Embryonic facial prominence (tissue), 1 donor: ENCODE measurements at regions not wholly inside any gene's neighbourhood (a gene's known extent, or its start where the extent isn't known, plus 50 kb on each side); places are given as distances from the start of the nearest gene placed in this dataset.

Experiments used
- DNase-seq: peaks from one replicate; pipeline ENCODE4 v3.0.0-alpha.2; 2016; ENCODE audit errors: extremely low spot score

DNA sequence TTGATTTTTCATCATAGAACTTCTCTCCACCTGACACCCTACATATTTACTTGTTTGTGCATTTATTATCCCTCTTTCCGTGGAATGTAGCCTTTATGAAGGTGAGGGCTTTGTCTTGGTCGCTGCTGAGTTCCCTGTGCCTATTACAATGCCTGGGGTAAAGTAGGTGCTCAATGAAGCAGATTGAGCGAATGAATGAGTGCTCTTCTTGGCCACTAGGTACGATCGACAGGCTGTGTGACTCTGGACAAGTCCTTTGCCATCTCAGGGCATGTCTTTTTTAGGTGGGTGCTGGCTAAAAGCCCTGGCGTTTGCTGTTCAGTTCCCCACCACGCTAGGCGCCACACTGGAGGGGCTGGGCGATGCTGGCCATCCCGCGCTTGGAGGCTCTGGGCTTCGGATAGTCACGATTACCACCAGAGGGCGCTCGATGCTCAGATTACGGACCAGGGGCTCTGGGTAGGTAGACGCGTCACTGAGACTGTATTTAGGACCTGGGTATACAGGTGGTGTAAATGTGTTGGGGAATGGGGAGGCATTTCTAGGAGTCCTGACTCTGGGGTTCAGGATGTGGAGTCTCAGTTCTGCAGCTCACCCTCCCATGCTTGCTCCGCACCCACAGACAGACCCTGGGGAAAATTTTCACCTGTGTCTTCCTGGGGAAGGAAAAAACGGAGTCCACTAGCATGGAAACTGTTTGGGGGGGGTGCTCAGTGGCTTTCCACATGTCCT, 71.0 kb upstream of the CSF3R start:
- DNase-seq: no peak

DNA sequence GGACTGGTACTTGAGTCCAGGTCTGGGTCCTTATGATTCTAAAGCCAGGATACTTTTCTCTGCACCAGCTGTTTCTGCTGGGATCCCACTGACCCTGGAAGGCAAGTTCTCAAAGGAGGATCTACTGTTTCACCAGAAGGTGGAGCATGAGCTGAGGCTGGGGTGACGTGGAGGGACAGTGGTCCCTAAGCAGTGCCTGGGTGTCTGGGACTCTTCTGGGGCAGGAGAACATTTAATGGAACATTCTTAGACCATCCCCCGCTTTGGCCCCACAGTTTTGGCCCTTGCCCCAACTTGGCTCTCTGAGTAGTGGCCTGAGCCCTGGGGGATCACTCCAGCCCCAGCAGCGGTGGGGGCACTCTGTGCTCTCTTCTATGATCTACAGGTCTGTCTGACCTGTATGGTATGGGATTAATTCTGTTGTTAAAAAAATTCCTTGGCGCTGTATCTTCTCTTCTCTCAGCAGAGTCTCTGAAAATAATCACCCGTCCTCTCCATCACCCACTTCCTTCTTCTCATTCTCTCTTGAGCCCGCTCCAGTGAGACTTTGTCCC, 60.3 kb upstream of the CSF3R start:
- no peak for DNase-seq

DNA sequence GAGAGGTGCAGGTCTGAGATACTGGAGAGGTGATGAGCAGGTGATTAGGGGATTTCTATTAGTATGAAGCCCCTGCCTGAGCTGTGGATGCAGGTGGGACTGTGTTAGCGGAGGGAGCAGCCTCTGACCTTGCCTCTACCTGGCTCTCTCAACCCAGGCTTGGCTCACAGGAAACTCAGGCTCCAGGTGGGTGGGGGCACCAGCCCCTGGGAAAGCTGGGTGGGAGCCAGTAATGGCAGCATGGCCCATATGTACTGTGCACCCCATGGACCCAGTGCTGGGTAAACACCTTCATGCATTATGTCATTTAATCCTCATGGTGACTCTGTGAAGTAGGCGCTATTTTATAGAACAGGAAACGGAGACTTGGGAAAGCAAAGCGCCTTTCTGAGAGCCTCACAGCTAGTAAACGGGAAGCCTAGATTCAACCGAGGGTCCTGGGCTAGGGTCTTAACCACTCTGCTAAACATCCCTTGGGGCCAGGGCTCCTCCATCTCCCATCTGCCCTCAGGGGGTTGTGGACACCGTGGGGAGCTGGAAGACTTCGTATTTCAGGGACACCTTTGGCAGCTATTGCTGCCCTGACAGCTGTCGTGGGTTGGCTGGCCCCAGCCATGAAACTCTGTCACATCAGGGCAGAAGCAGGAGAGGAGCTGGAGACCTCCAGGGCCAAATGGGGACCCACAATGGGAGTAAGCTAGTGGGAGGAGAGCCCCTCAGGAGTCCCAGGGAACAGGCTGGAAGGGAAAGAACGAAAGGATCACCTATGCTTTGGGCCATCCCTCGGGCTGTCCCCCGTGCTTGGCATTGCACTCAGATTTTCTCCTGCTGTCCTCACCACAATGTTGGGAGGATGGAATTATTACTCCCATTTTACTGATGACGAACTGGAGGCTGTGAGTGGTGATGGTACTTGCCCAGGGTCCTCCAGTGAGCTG, 59.6 kb upstream of the CSF3R start:
- no peak for DNase-seq

DNA sequence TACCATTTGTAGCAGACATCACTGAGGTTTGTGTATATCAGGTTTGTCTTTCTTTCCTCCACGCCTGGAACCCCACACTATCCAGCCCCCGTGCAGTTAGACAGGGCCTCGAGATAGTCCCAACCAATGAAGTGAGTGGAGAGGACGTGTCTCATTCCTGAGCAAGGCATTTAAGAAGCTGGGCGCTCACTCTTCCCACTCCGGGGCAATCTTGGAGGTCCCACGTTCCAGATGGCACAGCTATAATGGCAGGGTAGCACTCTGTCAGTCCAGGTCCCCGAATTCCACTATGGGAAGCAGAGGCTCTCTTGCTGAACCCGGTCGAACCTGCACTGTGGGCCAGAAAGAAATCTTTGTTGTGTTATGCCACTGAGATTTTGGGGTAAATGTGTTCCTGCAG, 57.3 kb upstream of the CSF3R start:
- DNase-seq: no peak

DNA sequence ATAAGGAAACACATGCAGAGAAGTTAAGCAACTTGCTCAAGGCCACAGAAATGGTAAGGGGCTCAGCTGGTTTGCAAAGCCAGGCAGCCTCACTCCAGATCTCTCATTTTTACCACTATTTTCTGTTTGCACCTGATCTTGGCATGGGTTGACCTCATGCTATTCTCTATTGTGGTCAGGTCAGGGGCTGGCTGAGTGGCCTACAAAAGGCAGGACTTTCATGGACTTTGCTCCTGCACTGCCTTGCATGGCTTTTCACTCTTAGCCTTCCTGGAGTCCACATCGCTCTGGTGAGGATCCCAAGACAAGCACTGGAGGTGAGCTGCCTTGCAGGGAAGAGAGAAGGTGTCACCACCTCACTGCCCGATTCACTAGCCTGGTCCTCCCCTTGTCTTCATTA, 56.8 kb upstream of the CSF3R start:
- DNase-seq: no peak

DNA sequence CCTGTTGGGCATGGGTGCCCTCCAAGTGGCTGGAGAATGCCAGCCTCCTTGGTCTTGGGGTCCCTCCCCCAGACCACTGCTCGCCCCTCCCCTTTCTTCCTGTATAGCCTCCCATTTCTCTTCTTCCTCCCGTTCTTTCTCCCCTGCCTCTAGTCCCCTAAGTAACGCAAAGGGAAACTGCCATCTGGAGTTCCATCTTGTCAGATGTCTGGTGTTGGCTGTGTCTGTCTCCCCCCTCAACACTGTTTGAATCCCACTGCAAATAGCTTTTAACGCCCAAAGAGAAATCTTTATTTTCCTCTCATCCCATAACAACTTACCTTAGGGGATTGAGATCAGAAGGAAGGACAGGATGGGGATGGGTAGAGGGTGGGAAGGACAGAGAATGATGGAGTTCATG, 55.3 kb upstream of the CSF3R start:
- no peak for DNase-seq

DNA sequence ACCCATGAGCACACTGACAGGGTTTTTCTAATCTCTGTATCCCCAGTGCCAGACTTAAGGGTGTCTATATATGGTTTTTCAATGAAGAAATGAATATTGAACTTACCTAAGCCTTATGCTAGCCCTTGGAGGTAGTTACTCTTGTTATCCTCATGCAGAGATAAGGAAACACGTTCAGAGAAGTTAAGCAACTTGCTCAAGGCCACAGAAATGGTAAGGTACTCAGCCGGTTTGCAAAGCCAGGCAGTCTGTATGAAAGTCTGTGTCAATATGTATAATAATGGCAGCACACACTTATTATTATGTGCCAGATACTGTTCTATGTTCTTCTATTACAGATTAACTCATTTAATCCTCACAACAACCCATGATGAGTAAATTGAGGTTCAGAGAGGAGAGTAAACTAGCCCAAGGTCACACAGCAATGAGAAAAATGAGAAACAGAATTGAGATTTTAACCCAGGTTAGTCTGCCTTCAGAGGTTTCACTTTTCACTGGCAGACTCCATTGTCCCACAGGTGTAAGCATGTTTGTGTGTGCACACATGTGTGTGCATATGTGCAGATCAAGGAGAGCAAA, 54.6 kb upstream of the CSF3R start:
- no peak for DNase-seq

DNA sequence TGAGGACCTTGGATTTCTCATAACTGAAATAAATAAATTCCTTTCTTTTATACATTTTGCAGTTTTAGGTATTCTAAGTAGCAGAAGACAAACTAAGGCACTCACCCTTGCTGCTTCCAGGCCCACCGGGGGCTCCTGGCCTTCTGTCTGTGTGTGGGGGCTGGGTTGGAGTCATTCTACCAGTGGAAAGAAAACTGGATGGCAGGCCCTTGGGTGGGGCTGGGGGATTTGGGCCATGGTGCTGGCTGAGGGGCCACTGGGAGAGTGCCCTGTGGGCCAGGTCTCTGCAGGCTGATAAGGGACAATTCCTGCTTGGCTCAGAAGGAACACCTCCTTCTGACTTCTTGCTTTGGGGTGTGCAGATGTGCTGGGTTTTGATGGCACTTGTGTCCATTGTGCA, 54.0 kb upstream of the CSF3R start:
- no peak for DNase-seq

DNA sequence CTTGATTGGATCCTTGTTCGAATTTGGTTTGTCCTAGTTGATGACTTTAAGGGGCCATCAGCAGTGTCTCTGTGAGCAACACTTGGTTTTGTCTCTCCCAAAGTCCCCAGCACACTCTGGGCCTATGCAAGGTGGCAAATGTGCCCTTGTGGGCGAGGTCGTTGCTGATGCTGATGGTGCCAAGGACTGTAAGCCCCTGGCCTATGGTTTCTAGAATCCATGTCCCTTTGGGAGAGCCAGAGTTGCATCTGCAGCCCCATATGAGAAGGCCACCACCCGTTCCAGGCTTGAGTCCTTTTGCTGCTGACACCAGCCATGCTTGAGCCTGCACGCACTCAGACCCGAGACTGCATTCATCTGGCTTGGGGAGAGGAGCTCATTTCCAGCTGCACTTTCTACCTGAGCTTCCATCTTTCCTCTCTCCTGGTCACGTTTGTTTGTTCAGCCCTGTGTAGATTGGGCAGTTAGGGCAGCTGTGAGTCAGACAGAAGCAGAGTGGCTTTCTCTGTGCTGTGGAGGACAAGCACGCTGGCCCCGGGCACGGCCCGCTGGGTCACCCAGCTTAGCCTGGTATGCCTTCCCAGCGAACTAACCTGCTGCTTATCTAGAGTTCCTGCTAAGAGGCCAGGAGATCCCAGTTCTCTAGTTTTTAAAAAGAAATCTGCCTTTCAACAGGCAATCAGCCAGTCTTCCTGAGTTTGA, 52.1 kb upstream of the CSF3R start:
- DNase-seq: no peak

DNA sequence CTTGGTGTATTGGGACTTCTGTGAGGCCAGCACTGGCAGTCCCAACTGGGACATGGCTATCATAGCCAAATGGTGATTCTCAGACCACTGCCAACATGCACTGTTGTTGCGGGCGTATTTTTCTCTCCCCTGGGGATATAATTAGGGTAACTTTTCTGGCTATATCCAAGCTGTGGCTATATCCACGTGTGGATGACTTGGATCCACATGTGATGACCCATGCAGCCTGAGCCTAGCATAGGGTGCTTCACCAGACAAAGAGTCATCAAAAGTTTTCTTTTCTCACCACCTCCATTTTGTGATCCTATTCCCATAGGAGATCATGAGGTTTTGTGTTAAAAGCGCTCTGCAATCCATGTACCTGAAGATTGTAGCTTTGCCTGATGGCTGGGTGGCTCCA, 51.2 kb upstream of the CSF3R start:
- no peak for DNase-seq

DNA sequence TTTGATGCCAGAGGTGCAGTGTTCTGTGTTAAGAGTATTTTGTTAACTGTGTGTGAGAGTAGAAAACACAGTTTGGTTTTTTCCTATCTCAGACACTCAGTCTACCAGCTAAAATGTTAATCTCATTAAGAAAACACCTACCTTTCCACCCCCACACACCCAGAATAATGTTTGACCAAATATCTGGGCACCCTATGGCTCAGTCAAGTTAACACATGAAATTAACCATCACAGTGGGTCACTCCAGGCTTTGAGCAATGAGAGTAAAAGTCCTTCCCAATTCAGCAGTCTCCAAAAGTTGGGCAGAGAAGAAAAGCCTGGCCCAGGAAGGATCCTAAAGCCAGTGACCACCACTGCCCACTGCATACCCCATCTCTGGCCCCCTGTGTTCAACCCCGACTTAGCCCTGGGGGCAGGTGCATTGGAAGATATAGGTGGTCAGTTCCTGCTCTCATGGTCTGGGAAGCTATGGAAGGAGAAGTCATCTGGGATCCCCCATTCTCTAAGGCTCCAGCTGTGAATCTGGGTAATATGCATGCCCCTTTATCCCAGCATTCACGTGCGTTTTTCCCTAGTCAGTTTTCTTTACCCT, 50.2 kb upstream of the CSF3R start:
- no peak for DNase-seq
